Spleen (tissue), 7 donors: ENCODE measurements at regions not wholly inside any gene's neighbourhood (a gene's known extent, or its start where the extent isn't known, plus 50 kb on each side); places are given as distances from the start of the nearest gene placed in this dataset.

Experiments used
- POLR2A ChIP-seq, 3 donors: fragments of 450-650 bp; IDR thresholded peaks; one replicate each; pipeline ENCODE4 v1.5.1; 2017; ENCODE audit warnings: antibody characterized with exemption in 3 of 3, mild to moderate bottlenecking in 1 of 3
- TF ChIP-seq, protein P1 (sequence below), 11 experiments: fragments of 200-600 bp in 7 of 11; fragments of 450-650 bp in 4 of 11; sonication (generic) in 4 of 11; IDR thresholded peaks in 8 of 11; conservative IDR thresholded peaks in 3 of 11; 1 replicate in 7 of 11; 2 replicates in 4 of 11; pipeline versions ENCODE4 v1.4.0 to v1.8.0; 2016 to 2021; ENCODE audit warnings: antibody characterized with exemption in 11 of 11, inconsistent platforms in 4 of 11, mild to moderate bottlenecking in 1 of 11
- donor health status: DM: no; HTN: no; CAD: no; lungs with moderate emphysema.
- donor health status: DM: no; HTN: no; CAD: no.
- donor health status: DM: no; HTN: no; CAD: no.

DNA sequence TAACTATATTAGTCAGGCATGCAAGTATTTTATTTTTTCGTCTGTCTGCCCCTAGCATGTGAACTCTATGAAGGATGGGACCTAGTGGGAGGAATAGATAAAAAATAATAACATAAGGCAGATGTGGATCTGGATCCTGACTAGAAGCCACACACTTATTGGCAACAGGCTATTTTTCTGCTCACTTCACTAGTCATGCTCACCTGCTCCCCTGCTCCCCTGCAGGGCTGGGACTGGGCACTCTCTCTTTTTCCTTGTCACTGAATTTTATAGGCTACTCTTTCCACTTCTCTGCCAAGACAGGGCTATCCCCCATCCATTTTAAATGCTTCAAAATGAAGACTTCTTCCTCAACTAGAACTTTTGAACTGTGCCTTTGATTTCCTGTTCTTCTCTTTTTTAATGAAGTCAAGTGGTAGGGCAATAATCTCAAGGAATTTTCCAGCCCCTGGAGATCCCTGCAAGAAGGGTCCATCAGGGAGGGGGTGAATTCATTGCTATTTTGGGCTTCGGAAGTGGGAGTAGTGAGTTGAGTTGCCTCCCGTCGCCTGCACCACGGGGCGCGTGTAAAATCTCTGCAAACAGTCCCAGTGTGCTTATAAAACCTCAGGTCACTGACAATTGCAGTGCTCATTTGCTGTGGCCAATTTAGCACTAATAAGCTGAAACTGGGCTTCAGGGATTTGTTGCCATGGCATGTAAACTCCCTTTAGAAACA lies 156.7 kb upstream of the NPVF start:
- TF ChIP-seq, protein P1, sequence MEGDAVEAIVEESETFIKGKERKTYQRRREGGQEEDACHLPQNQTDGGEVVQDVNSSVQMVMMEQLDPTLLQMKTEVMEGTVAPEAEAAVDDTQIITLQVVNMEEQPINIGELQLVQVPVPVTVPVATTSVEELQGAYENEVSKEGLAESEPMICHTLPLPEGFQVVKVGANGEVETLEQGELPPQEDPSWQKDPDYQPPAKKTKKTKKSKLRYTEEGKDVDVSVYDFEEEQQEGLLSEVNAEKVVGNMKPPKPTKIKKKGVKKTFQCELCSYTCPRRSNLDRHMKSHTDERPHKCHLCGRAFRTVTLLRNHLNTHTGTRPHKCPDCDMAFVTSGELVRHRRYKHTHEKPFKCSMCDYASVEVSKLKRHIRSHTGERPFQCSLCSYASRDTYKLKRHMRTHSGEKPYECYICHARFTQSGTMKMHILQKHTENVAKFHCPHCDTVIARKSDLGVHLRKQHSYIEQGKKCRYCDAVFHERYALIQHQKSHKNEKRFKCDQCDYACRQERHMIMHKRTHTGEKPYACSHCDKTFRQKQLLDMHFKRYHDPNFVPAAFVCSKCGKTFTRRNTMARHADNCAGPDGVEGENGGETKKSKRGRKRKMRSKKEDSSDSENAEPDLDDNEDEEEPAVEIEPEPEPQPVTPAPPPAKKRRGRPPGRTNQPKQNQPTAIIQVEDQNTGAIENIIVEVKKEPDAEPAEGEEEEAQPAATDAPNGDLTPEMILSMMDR (IDR thresholded peaks at IDR 0.05 in 8 of 11, conservative IDR thresholded peaks at IDR 0.05 in 3 of 11), result no peak
- TF ChIP-seq POLR2A (IDR thresholded peaks at IDR 0.05), result no peak
